SU-DHL-6 (cell line): ENCODE measurements at regions not wholly inside any gene's neighbourhood (a gene's known extent, or its start where the extent isn't known, plus 50 kb on each side); places are given as distances from the start of the nearest gene placed in this dataset.

Experiments
- H2AFZ ChIP-seq: fragments of 200-600 bp; sonication (generic); 2 replicates; pipeline ENCODE4 v1.6.1; 2014; ENCODE audit warnings: low read depth, mild to moderate bottlenecking, moderate library complexity, mixed read lengths, antibody characterized with exemption, low read length; ENCODE audit not compliant: severe bottlenecking
- H3F3A ChIP-seq: fragments of 200-600 bp; shearing (Covaris generic); 2 replicates; pipeline ENCODE4 v1.6.0; 2016; ENCODE audit warnings: antibody characterized with exemption, mild to moderate bottlenecking; ENCODE audit not compliant: insufficient read depth
- H3K27ac ChIP-seq: fragments of 200-600 bp; sonication (generic); 2 replicates; pipeline ENCODE4 v1.5.1; 2016; ENCODE audit warnings: low read depth, mild to moderate bottlenecking, low read length, moderate library complexity, mixed read lengths
- H3K27me3 ChIP-seq: fragments of 200-600 bp; sonication (generic), shearing (Covaris generic); 2 replicates; pipeline ENCODE4 v1.6.0; 2014; ENCODE audit warnings: mild to moderate bottlenecking, low read length
- H3K36me3 ChIP-seq: fragments of 200-600 bp; sonication (generic); 2 replicates; pipeline ENCODE4 v1.6.1; 2014; ENCODE audit warnings: mild to moderate bottlenecking, low read length, mixed read lengths
- H3K4me2 ChIP-seq: fragments of 300-600, 200-600 bp; shearing (Covaris generic), sonication (generic); 2 replicates; pipeline ENCODE4 v1.6.0; 2014; ENCODE audit warnings: low read length, low read depth, mild to moderate bottlenecking; ENCODE audit not compliant: poor library complexity, severe bottlenecking
- H3K4me3 ChIP-seq: fragments of 200-600 bp; sonication (generic); 2 replicates; pipeline ENCODE4 v1.5.1; 2014; ENCODE audit warnings: antibody characterized with exemption, low read length, mild to moderate bottlenecking, mixed read lengths; ENCODE audit not compliant: insufficient read depth, poor library complexity, severe bottlenecking
- H3K79me2 ChIP-seq: fragments of 200-600 bp; sonication (generic); 2 replicates; pipeline ENCODE4 v1.6.1; 2014; ENCODE audit warnings: mild to moderate bottlenecking, low read length, moderate library complexity; ENCODE audit not compliant: insufficient read depth
- H3K9ac ChIP-seq: fragments of 200-600 bp; sonication (generic); 2 replicates; pipeline ENCODE4 v1.7.0; 2014; ENCODE audit warnings: mild to moderate bottlenecking, low read length
- H3K9me2 ChIP-seq: fragments of 200-600 bp; sonication (generic); replicated peaks from 2 replicates; pipeline ENCODE4 v1.6.1; 2014; ENCODE audit warnings: low read length; ENCODE audit not compliant: insufficient read depth
- H3K9me3 ChIP-seq: fragments of 200-600 bp; sonication (generic); 2 replicates; pipeline ENCODE4 v1.6.1; 2014; ENCODE audit warnings: low read length, mixed read lengths; ENCODE audit not compliant: insufficient read depth
- H4K20me1 ChIP-seq: fragments of 200-600 bp; sonication (generic); 2 replicates; pipeline ENCODE4 v1.6.1; 2014; ENCODE audit warnings: low read depth, mild to moderate bottlenecking, antibody characterized with exemption, low read length, moderate library complexity, mixed read lengths
- EZH2phosphoT487 ChIP-seq: fragments of 200-600 bp; sonication (generic), shearing (Covaris generic); conservative IDR thresholded peaks from 2 replicates; pipeline ENCODE4 v1.6.1; 2018; ENCODE audit warnings: mild to moderate bottlenecking, antibody characterized with exemption, low read length, moderate library complexity, mixed read lengths
- TF ChIP-seq, protein P1 (sequence below): fragments of 200-600 bp; sonication (generic); IDR thresholded peaks from one replicate; pipeline ENCODE4 v1.5.1; 2017; ENCODE audit warnings: antibody characterized with exemption, mild to moderate bottlenecking, low read length, moderate library complexity; ENCODE audit not compliant: insufficient read depth, poor library complexity, severe bottlenecking

DNA sequence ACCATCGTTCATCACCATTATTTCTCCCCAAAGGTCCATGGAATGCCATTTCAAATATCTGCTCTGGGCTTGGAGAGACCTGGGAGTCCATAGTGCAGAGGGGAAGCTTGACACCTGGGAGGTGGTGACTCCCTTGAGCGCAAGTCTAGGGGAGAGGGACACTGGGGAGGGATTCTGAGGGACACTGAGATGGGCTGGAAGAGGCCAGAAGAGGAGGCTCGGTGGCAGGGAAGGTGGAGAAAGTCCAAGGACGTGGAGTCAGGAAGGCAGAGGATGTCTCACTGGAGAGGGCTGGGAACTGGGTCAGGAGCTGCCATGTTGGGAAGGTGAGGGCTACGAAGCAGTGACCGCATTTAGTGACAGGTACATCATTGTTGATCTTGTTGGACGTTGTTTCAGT lies 160.3 kb upstream of the MVB12B start:
- no peak overlapping the region for H3K4me2 ChIP-seq
- H3K4me3 ChIP-seq = no peak overlapping the region
- no peaks in the 10 kb centered on the region for H3F3A ChIP-seq
- H4K20me1 ChIP-seq = no peaks in the 10 kb centered on the region
- H3K36me3 ChIP-seq = no peaks in the 10 kb centered on the region
- no peaks in the 10 kb centered on the region for H3K9me3 ChIP-seq
- H3K27me3 ChIP-seq = no peaks in the 10 kb centered on the region
- TF ChIP-seq EZH2phosphoT487 = no peak
- TF ChIP-seq, protein P1, sequence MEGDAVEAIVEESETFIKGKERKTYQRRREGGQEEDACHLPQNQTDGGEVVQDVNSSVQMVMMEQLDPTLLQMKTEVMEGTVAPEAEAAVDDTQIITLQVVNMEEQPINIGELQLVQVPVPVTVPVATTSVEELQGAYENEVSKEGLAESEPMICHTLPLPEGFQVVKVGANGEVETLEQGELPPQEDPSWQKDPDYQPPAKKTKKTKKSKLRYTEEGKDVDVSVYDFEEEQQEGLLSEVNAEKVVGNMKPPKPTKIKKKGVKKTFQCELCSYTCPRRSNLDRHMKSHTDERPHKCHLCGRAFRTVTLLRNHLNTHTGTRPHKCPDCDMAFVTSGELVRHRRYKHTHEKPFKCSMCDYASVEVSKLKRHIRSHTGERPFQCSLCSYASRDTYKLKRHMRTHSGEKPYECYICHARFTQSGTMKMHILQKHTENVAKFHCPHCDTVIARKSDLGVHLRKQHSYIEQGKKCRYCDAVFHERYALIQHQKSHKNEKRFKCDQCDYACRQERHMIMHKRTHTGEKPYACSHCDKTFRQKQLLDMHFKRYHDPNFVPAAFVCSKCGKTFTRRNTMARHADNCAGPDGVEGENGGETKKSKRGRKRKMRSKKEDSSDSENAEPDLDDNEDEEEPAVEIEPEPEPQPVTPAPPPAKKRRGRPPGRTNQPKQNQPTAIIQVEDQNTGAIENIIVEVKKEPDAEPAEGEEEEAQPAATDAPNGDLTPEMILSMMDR = no peak
- H3K9me2 ChIP-seq = no peaks in the 10 kb centered on the region
- H3K9ac ChIP-seq = no peak overlapping the region
- H3K79me2 ChIP-seq = no peaks in the 10 kb centered on the region
- H2AFZ ChIP-seq = no peak overlapping the region
- H3K27ac ChIP-seq = no peak overlapping the region

DNA sequence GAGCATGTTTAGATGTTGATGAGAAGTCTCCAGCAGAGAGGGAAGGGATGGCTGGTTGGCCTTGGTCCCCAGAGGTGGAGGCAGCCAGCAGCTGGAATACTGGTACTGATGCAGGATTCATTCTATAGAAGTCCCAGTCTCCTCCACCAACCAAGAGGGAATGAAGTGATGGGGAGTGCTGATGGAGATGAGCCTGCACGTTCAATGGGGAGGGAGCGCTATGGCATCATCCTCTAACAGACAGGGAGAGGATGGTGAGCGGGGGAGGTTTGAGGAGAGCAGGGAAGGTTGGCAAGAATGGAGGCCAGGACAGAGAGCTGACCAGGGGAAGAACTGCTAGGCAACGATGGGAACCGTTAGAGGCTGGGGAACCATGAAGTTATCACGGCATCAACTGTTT lies 159.8 kb upstream of the MVB12B start:
- no peaks in the 10 kb centered on the region for H3F3A ChIP-seq
- H3K27me3 ChIP-seq = no peaks in the 10 kb centered on the region
- TF ChIP-seq, protein P1 = no peak
- no peak for TF ChIP-seq EZH2phosphoT487
- H4K20me1 ChIP-seq = no peaks in the 10 kb centered on the region
- no peaks in the 10 kb centered on the region for H3K9me2 ChIP-seq
- H3K9me3 ChIP-seq = no peaks in the 10 kb centered on the region
- no peaks in the 10 kb centered on the region for H3K36me3 ChIP-seq
- no peak overlapping the region for H3K4me3 ChIP-seq
- no peak overlapping the region for H3K4me2 ChIP-seq
- H3K9ac ChIP-seq = no peak overlapping the region
- no peak overlapping the region for H3K27ac ChIP-seq
- H3K79me2 ChIP-seq = no peaks in the 10 kb centered on the region
- H2AFZ ChIP-seq = no peak overlapping the region

DNA sequence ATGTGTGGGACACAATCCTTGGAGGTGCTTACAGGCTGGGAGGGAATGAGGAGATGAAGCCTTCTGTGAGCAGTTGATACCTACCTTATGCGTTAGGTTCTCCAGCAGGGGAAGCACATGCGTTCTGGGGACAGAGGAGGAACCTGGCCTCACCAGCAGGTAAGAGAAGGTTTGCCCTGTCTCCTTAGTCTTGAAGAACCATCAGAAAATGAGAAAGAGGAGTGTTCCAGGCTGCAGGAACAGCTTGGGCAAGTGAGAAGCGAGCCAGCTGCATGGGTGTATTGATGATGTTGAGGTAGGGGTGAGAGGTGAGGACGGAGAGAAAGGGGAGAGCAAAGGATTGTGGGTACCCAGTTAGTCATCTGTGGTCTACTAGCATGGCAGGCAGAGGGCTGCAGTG lies 156.9 kb upstream of the MVB12B start:
- no peaks in the 10 kb centered on the region for H3K27me3 ChIP-seq
- H3K9me3 ChIP-seq = no peaks in the 10 kb centered on the region
- no peaks in the 10 kb centered on the region for H3K79me2 ChIP-seq
- H3K4me3 ChIP-seq = no peak overlapping the region
- no peak overlapping the region for H3K9ac ChIP-seq
- H4K20me1 ChIP-seq = no peaks in the 10 kb centered on the region
- no peaks in the 10 kb centered on the region for H3K36me3 ChIP-seq
- no peaks in the 10 kb centered on the region for H3F3A ChIP-seq
- H3K9me2 ChIP-seq = no peaks in the 10 kb centered on the region
- no peak overlapping the region for H3K27ac ChIP-seq
- TF ChIP-seq EZH2phosphoT487 = no peak
- TF ChIP-seq, protein P1 = no peak
- no peak overlapping the region for H3K4me2 ChIP-seq
- H2AFZ ChIP-seq = no peak overlapping the region
